ENCODE measurements at regions not wholly inside any gene's neighbourhood (a gene's known extent, or its start where the extent isn't known, plus 50 kb on each side); places are given as distances from the start of the nearest gene placed in this dataset.

DNA sequence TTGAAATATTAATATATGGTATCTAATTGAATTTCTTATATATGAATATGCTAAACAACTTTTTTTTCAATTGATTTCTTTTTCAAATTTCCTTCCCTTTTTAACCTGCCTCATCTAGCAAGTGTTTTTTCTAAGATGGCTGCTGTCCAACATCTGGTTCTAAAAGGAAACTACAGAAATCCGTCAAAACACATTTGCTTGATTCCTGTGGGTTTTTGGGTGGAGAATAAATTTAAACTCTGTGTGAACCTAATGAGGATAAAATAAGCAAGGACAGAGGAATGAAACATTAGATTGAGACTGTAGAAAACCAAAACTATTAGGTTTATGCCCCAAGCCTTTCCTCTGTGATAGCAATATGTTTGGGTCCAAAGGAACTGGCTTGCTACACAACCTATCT lies 75.5 kb upstream of the STARD3NL start:
- no peak for DNase-seq

DNA sequence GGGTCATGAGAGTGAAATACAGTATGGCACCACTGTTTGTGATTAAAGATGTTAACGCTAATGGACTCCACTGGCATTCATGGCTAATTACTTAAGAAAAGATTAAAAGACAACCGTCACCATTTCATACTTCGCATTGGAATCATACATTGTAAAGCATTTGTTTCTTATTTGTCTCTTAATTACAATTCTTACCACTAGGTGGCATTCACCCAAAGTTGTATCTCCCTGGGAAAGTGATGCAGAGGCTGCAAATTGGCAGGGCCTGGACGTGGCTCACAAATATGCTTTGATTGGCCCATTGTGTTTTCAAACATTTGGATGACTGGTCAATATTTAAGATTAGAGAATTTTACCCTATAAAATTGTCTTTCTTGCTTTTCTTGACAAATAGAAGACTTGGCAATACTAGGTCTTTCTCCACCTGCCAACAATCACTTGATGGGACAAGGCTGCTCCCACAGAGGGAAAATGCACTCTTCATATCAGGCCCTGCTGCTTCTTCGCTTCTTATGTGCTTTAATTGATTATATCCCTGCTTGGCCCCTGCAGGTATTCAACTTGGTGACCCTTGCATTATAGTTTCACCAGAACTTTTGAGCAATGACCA lies 72.1 kb upstream of the STARD3NL start:
- no peak for DNase-seq

GRCh38 chr7:38107486-38107893 lies 70.6 kb upstream of the STARD3NL start:
- DNase-seq: peak; percentile 62 to 65

GRCh38 chr7:38112075-38112474 lies 66.0 kb upstream of the STARD3NL start:
- no peak for DNase-seq

- DNase-seq: no peak
These were observed 58.0 kb upstream of the STARD3NL start for GRCh38 chr7:38120076-38120475.

DNA sequence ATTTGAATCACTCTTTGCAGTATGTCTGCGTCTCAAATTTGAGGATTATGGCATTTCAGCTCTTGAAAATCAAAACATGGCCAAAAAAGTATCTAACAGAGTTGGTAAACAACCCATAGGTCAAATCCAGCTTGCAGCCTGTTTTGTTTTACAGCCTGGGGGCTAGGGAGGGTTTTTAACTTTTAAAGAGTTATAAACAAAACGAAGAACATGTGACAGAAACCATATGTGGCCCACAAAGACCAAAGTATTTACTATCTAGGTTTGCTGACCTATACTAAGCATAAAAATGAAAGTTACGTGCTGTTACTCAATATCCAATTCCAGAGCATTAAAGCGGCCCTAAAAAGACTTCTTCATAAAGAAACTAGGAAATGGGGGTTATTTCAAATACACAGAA lies 55.5 kb upstream of the STARD3NL start:
- no peak for DNase-seq

DNA sequence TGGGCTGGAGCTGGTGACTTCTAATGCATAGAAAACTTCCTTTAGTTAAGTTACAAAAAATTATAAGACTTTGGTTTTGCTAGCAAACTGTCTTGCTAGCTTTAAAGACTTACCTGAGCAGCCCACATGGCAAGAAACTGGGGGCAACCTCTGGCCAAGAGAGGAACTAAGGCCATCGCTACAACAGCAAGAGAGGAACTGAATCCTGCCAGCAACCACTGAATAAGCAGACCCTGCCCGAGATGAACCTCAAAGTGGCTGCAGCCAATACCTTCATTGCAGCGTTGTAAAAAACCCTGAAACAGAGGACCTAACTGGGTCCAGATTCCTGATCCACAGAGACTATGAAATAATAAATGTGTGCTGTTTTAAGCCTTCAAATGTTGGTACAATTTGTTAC lies 54.6 kb upstream of the STARD3NL start:
- DNase-seq: no peak

DNA sequence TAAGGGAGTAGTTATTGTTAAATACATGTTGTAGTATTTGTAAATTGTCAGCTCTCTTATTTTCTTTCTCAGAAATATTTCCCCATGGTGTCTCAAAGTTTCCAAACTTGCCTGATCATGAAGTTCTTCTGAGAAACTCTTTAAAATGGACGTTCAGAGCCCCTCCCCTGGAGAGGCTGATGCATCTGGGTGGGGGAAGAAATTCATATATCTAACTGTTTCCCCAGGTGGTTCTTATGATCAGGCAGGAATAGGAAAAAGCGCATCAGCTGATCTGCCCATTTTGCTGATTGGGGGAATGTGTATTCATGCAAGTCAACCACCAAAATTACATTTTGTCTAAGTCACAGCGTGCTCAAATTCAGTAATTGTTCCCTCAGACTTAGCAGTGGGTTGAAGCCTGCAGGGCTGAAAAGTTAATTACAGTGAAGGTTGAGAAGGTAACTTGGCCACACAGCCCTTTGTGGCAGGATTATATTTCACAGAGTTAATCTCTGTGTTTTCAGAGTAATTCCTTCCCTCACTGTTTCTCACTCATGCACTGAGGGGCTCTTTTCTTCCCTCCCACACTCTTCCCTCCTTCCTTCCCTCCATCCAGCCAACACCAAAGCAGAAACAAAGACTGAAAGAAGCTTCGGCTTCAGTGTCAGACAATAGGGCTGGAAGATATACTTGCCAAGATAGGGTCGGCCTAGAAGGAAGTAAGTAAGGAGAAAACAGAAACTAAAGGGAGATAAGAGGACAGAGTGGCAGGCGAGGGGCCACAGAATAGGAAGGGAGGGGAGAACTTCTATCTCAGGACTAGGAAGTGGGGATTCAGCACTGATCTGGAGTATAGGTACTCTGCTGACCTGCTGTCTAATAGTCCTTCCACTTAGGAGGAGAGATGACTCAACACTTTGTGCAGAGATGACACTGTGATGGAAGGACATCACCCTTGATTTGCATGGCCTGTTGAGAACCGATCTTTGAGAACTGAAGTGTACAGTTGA lies 50.5 kb upstream of the STARD3NL start:
- DNase-seq: no peak
